Urothelium cell line (cell line): ENCODE measurements at regions not wholly inside any gene's neighbourhood (a gene's known extent, or its start where the extent isn't known, plus 50 kb on each side); places are given as distances from the start of the nearest gene placed in this dataset.
A peak's percentile ranks its signal among the peaks of the same experiment; 100 is the strongest.
"Not testable (repeated sequence)": the region's sequence is repeated elsewhere in the genome, so short reads cannot be mapped to it uniquely, and the experiment has no call there.

Experiments
- DNase-seq: peaks from one replicate; pipeline ENCODE4 v3.0.0; 2011; ENCODE audit warnings: low spot score, mixed read lengths
- FAIRE-seq: peaks from 2 replicates; lab custom pipeline; 2011; peaks lifted over from hg19 to GRCh38; lab: Jason Lieb, UNC

GRCh38 chr5:5904113-5904512 lies 474.2 kb downstream of the MED10 start:
- peak; percentile 46 for FAIRE-seq
- DNase-seq: no peak

- no peak for DNase-seq
These were observed 475.4 kb downstream of the MED10 start for GRCh38 chr5:5902678-5903646.

GRCh38 chr5:5900350-5900749 lies 477.9 kb downstream of the ICE1 start:
- DNase-seq (no peak), FAIRE-seq (no peak)

More at GRCh38 chr5:5902678-5903646, 475.4 kb downstream of the MED10 start:
- FAIRE-seq: no peak

- DNase-seq: no peak
These were observed 477.2 kb downstream of the ICE1 start for GRCh38 chr5:5899716-5900115.

GRCh38 chr5:5888284-5888683 lies 465.8 kb downstream of the ICE1 start:
- DNase-seq: no peak
- no peak for FAIRE-seq

More at GRCh38 chr5:5899716-5900115, 477.2 kb downstream of the ICE1 start:
- no peak for FAIRE-seq

- no peak for DNase-seq
- no peak for FAIRE-seq
These were observed 465.4 kb downstream of the ICE1 start for GRCh38 chr5:5887833-5888232.

GRCh38 chr5:5886812-5887486 lies 464.5 kb downstream of the ICE1 start:
- FAIRE-seq (peak; percentile 62), DNase-seq (peak; percentile 85)

GRCh38 chr5:5886353-5886752 lies 463.9 kb downstream of the ICE1 start:
- DNase-seq: no peak
- FAIRE-seq: no peak

GRCh38 chr5:5885782-5886181 lies 463.3 kb downstream of the ICE1 start:
- FAIRE-seq (no peak), DNase-seq (no peak)

- no peak for DNase-seq
- FAIRE-seq: no peak
These were observed 462.1 kb downstream of the ICE1 start for GRCh38 chr5:5884593-5884992.

GRCh38 chr5:5883562-5883961 lies 461.1 kb downstream of the ICE1 start:
- FAIRE-seq: peak; percentile 59
- no peak for DNase-seq

GRCh38 chr5:5883146-5883545 lies 460.7 kb downstream of the ICE1 start:
- DNase-seq: no peak
- FAIRE-seq: no peak

- FAIRE-seq: no peak
- DNase-seq: no peak
These were observed 460.2 kb downstream of the ICE1 start for GRCh38 chr5:5882706-5883105.

- no peak for DNase-seq
- FAIRE-seq: peak; percentile 53
These were observed 458.8 kb downstream of the ICE1 start for GRCh38 chr5:5881294-5881693.

GRCh38 chr5:5880077-5880763 lies 457.7 kb downstream of the ICE1 start:
- DNase-seq: no peak
- FAIRE-seq: no peak

GRCh38 chr5:5857396-5857795 lies 434.9 kb downstream of the ICE1 start:
- no peak for DNase-seq
- FAIRE-seq: no peak

GRCh38 chr5:5854087-5854486 lies 431.6 kb downstream of the ICE1 start:
- DNase-seq: no peak
- no peak for FAIRE-seq

GRCh38 chr5:5838493-5838892 lies 416.0 kb downstream of the ICE1 start:
- no peak for DNase-seq
- FAIRE-seq: no peak

GRCh38 chr5:5831622-5832021 lies 409.1 kb downstream of the ICE1 start:
- DNase-seq, FAIRE-seq: not testable (repeated sequence)

- no peak for DNase-seq
- FAIRE-seq: no peak
These were observed 406.1 kb downstream of the ICE1 start for GRCh38 chr5:5828619-5829018.

GRCh38 chr5:5826911-5827310 lies 404.4 kb downstream of the ICE1 start:
- FAIRE-seq (no peak), DNase-seq (peak; percentile 30)
